SU-DHL-6 (cell line): ENCODE measurements at regions not wholly inside any gene's neighbourhood (a gene's known extent, or its start where the extent isn't known, plus 50 kb on each side); places are given as distances from the start of the nearest gene placed in this dataset.

Source experiments
- H2AFZ ChIP-seq: fragments of 200-600 bp; sonication (generic); 2 replicates; pipeline ENCODE4 v1.6.1; 2014; ENCODE audit warnings: low read depth, mild to moderate bottlenecking, moderate library complexity, mixed read lengths, antibody characterized with exemption, low read length; ENCODE audit not compliant: severe bottlenecking
- H3F3A ChIP-seq: fragments of 200-600 bp; shearing (Covaris generic); 2 replicates; pipeline ENCODE4 v1.6.0; 2016; ENCODE audit warnings: antibody characterized with exemption, mild to moderate bottlenecking; ENCODE audit not compliant: insufficient read depth
- H3K27ac ChIP-seq: fragments of 200-600 bp; sonication (generic); 2 replicates; pipeline ENCODE4 v1.5.1; 2016; ENCODE audit warnings: low read depth, mild to moderate bottlenecking, low read length, moderate library complexity, mixed read lengths
- H3K27me3 ChIP-seq: fragments of 200-600 bp; sonication (generic), shearing (Covaris generic); 2 replicates; pipeline ENCODE4 v1.6.0; 2014; ENCODE audit warnings: mild to moderate bottlenecking, low read length
- H3K36me3 ChIP-seq: fragments of 200-600 bp; sonication (generic); 2 replicates; pipeline ENCODE4 v1.6.1; 2014; ENCODE audit warnings: mild to moderate bottlenecking, low read length, mixed read lengths
- H3K4me2 ChIP-seq: fragments of 300-600, 200-600 bp; shearing (Covaris generic), sonication (generic); 2 replicates; pipeline ENCODE4 v1.6.0; 2014; ENCODE audit warnings: low read length, low read depth, mild to moderate bottlenecking; ENCODE audit not compliant: poor library complexity, severe bottlenecking
- H3K4me3 ChIP-seq: fragments of 200-600 bp; sonication (generic); 2 replicates; pipeline ENCODE4 v1.5.1; 2014; ENCODE audit warnings: antibody characterized with exemption, low read length, mild to moderate bottlenecking, mixed read lengths; ENCODE audit not compliant: insufficient read depth, poor library complexity, severe bottlenecking
- H3K79me2 ChIP-seq: fragments of 200-600 bp; sonication (generic); 2 replicates; pipeline ENCODE4 v1.6.1; 2014; ENCODE audit warnings: mild to moderate bottlenecking, low read length, moderate library complexity; ENCODE audit not compliant: insufficient read depth
- H3K9ac ChIP-seq: fragments of 200-600 bp; sonication (generic); 2 replicates; pipeline ENCODE4 v1.7.0; 2014; ENCODE audit warnings: mild to moderate bottlenecking, low read length
- H3K9me2 ChIP-seq: fragments of 200-600 bp; sonication (generic); replicated peaks from 2 replicates; pipeline ENCODE4 v1.6.1; 2014; ENCODE audit warnings: low read length; ENCODE audit not compliant: insufficient read depth
- H3K9me3 ChIP-seq: fragments of 200-600 bp; sonication (generic); 2 replicates; pipeline ENCODE4 v1.6.1; 2014; ENCODE audit warnings: low read length, mixed read lengths; ENCODE audit not compliant: insufficient read depth
- H4K20me1 ChIP-seq: fragments of 200-600 bp; sonication (generic); 2 replicates; pipeline ENCODE4 v1.6.1; 2014; ENCODE audit warnings: low read depth, mild to moderate bottlenecking, antibody characterized with exemption, low read length, moderate library complexity, mixed read lengths
- CTCF ChIP-seq: fragments of 200-600 bp; sonication (generic); IDR thresholded peaks from one replicate; pipeline ENCODE4 v1.5.1; 2017; ENCODE audit warnings: antibody characterized with exemption, mild to moderate bottlenecking, low read length, moderate library complexity; ENCODE audit not compliant: insufficient read depth, poor library complexity, severe bottlenecking
- EZH2phosphoT487 ChIP-seq: fragments of 200-600 bp; sonication (generic), shearing (Covaris generic); conservative IDR thresholded peaks from 2 replicates; pipeline ENCODE4 v1.6.1; 2018; ENCODE audit warnings: mild to moderate bottlenecking, antibody characterized with exemption, low read length, moderate library complexity, mixed read lengths

- Histone ChIP-seq H3K9me3 (no peaks in the 10 kb centered on the region), H3K9me2 (no peaks in the 10 kb centered on the region), H3K36me3 (no peaks in the 10 kb centered on the region), H3K4me3 (no peak overlapping the region), H3F3A (no peaks in the 10 kb centered on the region), H4K20me1 (no peaks in the 10 kb centered on the region), H3K79me2 (no peaks in the 10 kb centered on the region), H3K4me2 (no peak overlapping the region), H3K27ac (no peak overlapping the region), H2AFZ (no peak overlapping the region), H3K27me3 (no peaks in the 10 kb centered on the region), H3K9ac (no peak overlapping the region)
- no peak for TF ChIP-seq EZH2phosphoT487
- TF ChIP-seq CTCF, result no peak
These were observed 190.2 kb upstream of the GSE1 start for GRCh38 chr16:85422632-85423550.

GRCh38 chr16:85423631-85424030 is 189.5 kb upstream of the GSE1 start:
- no peak overlapping the region for H2AFZ ChIP-seq
- TF ChIP-seq CTCF, result no peak
- TF ChIP-seq EZH2phosphoT487, result no peak
- no peaks in the 10 kb centered on the region for H3K79me2 ChIP-seq
- H3F3A ChIP-seq, result no peaks in the 10 kb centered on the region
- H3K9me2 ChIP-seq, result no peaks in the 10 kb centered on the region
- H3K4me3 ChIP-seq, result no peak overlapping the region
- no peaks in the 10 kb centered on the region for H3K27me3 ChIP-seq
- no peaks in the 10 kb centered on the region for H3K36me3 ChIP-seq
- H3K4me2 ChIP-seq, result no peak overlapping the region
- no peak overlapping the region for H3K27ac ChIP-seq
- no peaks in the 10 kb centered on the region for H4K20me1 ChIP-seq
- H3K9me3 ChIP-seq, result no peaks in the 10 kb centered on the region
- no peak overlapping the region for H3K9ac ChIP-seq

GRCh38 chr16:85424260-85425073 is 188.7 kb upstream of the GSE1 start:
- Histone ChIP-seq H3K27ac (no peak overlapping the region), H3K9me3 (no peaks in the 10 kb centered on the region), H3F3A (no peaks in the 10 kb centered on the region), H3K36me3 (no peaks in the 10 kb centered on the region), H3K4me2 (no peak overlapping the region), H3K9ac (no peak overlapping the region), H3K27me3 (no peaks in the 10 kb centered on the region), H4K20me1 (no peaks in the 10 kb centered on the region), H3K79me2 (no peaks in the 10 kb centered on the region), H3K4me3 (no peak overlapping the region), H2AFZ (no peak overlapping the region), H3K9me2 (no peaks in the 10 kb centered on the region)
- TF ChIP-seq CTCF (no peak), EZH2phosphoT487 (no peak)
